Left lung (tissue), 4 donors: ENCODE measurements at regions not wholly inside any gene's neighbourhood (a gene's known extent, or its start where the extent isn't known, plus 50 kb on each side); places are given as distances from the start of the nearest gene placed in this dataset.

Experiments
- ATAC-seq: fragments of 200-7000 bp; cut with Tn5 transposase; one replicate; pipeline ENCODE4 v1.9.1; 2020; ENCODE audit warnings: moderate library complexity
- DNase-seq, 4 donors: peaks; one replicate each; pipeline ENCODE4 v3.0.0-alpha.2; 2013 to 2020
- H3K27ac ChIP-seq, 2 donors: fragments of 200-600 bp; sonication (generic) in 1 of 2; one replicate each; pipeline versions ENCODE4 v1.5.0 to v1.8.0; 2020 to 2021
- H3K27me3 ChIP-seq, 2 donors: fragments of 200-600 bp; sonication (generic) in 1 of 2; one replicate each; pipeline versions ENCODE4 v1.5.0 to v1.8.0; 2020 to 2021
- H3K36me3 ChIP-seq, 2 donors: fragments of 200-600 bp; sonication (generic) in 1 of 2; one replicate each; pipeline versions ENCODE4 v1.5.0 to v1.8.0; 2020 to 2021
- H3K4me1 ChIP-seq, 2 donors: fragments of 200-600 bp; one replicate each; pipeline ENCODE4 v1.8.0; 2021
- H3K4me3 ChIP-seq, 2 donors: fragments of 200-600 bp; sonication (generic) in 1 of 2; one replicate each; pipeline versions ENCODE4 v1.5.0 to v1.8.0; 2020 to 2021; ENCODE audit warnings: mild to moderate bottlenecking in 1 of 2
- H3K9me3 ChIP-seq, 2 donors: fragments of 200-600 bp; sonication (generic) in 1 of 2; one replicate each; pipeline versions ENCODE4 v1.5.0 to v1.8.0; 2020 to 2021
- intact Hi-C, 2 donors: fragments of 100-400 bp; cut with DNase I; formaldehyde crosslinking; loops; one replicate each; pipeline versions ENCODE4 v1.11.2 to v1.14.2; 2022
- TF ChIP-seq, protein P1 (sequence below), 2 donors: fragments of 200-600 bp; sonication (generic) in 1 of 2; IDR thresholded peaks; one replicate each; pipeline versions ENCODE4 v1.5.0 to v1.8.0; 2021; ENCODE audit warnings: antibody characterized with exemption in 2 of 2
- donor health status: DM: no; HTN: yes; CAD: no.
- donor health status: DM: no; HTN: no; CAD: no.

DNA sequence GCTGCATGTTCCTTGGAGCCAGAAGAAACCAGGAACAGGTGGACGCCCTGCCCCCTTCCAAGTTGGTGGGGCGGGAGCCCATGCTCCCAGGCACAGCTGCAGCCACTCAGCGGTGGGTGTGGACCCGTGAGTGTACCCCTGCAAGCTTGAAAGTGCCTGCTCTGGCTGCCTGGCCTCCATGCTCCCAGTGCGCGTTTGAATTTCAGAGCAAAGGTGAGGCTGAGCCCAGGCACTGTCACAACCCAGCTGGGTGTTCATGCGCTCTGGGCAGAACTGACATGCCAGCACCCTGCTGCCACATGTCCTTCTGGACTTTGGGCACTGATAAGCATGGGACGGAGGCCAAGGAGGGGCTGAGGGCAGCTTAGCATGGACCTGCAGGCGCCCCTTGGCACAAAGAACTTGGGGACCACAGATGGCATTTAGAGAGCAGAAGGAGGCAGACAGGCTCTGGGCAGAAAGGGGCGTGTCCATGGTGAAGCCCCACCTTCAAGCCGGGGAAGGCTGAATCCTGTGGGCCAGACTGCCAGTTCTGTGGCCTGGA lies 402.0 kb upstream of the NRG3 start:
- TF ChIP-seq, protein P1, sequence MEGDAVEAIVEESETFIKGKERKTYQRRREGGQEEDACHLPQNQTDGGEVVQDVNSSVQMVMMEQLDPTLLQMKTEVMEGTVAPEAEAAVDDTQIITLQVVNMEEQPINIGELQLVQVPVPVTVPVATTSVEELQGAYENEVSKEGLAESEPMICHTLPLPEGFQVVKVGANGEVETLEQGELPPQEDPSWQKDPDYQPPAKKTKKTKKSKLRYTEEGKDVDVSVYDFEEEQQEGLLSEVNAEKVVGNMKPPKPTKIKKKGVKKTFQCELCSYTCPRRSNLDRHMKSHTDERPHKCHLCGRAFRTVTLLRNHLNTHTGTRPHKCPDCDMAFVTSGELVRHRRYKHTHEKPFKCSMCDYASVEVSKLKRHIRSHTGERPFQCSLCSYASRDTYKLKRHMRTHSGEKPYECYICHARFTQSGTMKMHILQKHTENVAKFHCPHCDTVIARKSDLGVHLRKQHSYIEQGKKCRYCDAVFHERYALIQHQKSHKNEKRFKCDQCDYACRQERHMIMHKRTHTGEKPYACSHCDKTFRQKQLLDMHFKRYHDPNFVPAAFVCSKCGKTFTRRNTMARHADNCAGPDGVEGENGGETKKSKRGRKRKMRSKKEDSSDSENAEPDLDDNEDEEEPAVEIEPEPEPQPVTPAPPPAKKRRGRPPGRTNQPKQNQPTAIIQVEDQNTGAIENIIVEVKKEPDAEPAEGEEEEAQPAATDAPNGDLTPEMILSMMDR (IDR thresholded peaks at IDR 0.05): no peak
- no peaks in the 10 kb centered on the region for H3K36me3 ChIP-seq
- H3K27me3 ChIP-seq: no peaks in the 10 kb centered on the region
- intact Hi-C loops: no loop called here
- H3K27ac ChIP-seq: no peak overlapping the region
- peaks cover 0 to 30% of the 10 kb centered on the region in 2 donors for H3K9me3 ChIP-seq
- H3K4me3 ChIP-seq: no peak overlapping the region
- DNase-seq (peak in 1 of 4 donors; percentile 68), ATAC-seq (no peak)
- H3K4me1 ChIP-seq: no peaks in the 10 kb centered on the region

- DNase-seq (peak in 1 of 4 donors; percentile 36), ATAC-seq (no peak)
- Histone ChIP-seq H3K4me3 (no peak overlapping the region), H3K36me3 (no peaks in the 10 kb centered on the region), H3K27me3 (no peaks in the 10 kb centered on the region), H3K27ac (no peak overlapping the region), H3K4me1 (no peaks in the 10 kb centered on the region), H3K9me3 (peaks cover 0 to 26% of the 10 kb centered on the region in 2 donors)
- TF ChIP-seq, protein P1 (IDR thresholded peaks at IDR 0.05): no peak
- intact Hi-C loops: no loop called here
Observed at GRCh38 chr10:81473755-81474154, 401.2 kb upstream of the NRG3 start.

GRCh38 chr10:81479316-81479715 lies 395.7 kb upstream of the NRG3 start:
- intact Hi-C loops: no loop called here
- ATAC-seq: no peak
- Histone ChIP-seq H3K36me3 (no peaks in the 10 kb centered on the region), H3K27ac (no peak overlapping the region), H3K4me1 (no peaks in the 10 kb centered on the region), H3K4me3 (no peak overlapping the region), H3K9me3 (no peaks in the 10 kb centered on the region), H3K27me3 (no peaks in the 10 kb centered on the region)
- DNase-seq: no peak
- TF ChIP-seq, protein P1 (IDR thresholded peaks at IDR 0.05): no peak

- Histone ChIP-seq H3K27me3 (no peaks in the 10 kb centered on the region), H3K4me1 (no peaks in the 10 kb centered on the region), H3K36me3 (no peaks in the 10 kb centered on the region), H3K4me3 (no peak overlapping the region), H3K27ac (no peak overlapping the region), H3K9me3 (peaks cover 0 to 7% of the 10 kb centered on the region in 2 donors)
- DNase-seq (no peak), ATAC-seq (no peak)
- TF ChIP-seq, protein P1 (IDR thresholded peaks at IDR 0.05): no peak
- intact Hi-C loops: no loop called here
Observed at GRCh38 chr10:81496626-81497025, 378.4 kb upstream of the NRG3 start.

DNA sequence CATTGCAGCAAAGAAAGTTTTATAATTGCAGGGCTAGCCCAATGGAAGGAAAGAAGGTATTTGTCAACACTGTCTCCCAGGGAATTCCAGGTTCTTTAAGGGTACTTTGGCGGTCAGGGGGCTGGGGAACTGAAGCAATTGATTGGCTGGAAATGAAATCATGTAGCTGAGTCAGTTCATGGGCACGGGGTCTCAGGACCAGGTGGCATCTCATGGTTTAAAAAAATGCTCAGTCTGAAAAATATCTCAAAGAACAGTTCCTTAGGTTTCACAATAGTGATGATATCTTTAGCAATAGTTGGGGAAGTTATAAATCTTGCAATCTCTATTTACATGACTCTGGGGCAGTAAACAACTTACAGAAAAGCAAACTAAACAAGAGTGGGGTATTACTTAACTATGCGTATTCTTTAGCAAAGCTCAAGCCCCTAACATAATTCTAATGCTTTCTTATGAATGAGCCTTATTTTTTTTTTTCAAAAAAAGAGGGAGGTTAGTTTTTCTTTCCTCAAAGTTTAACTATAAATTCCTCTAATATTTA lies 376.9 kb upstream of the NRG3 start:
- Histone ChIP-seq H3K4me3 (no peak overlapping the region), H3K27ac (no peak overlapping the region), H3K4me1 (no peaks in the 10 kb centered on the region), H3K9me3 (peaks cover 0 to 14% of the 10 kb centered on the region in 2 donors), H3K27me3 (no peaks in the 10 kb centered on the region), H3K36me3 (no peaks in the 10 kb centered on the region)
- TF ChIP-seq, protein P1 (IDR thresholded peaks at IDR 0.05): no peak
- ATAC-seq: no peak
- no peak for DNase-seq
- intact Hi-C loops: no loop called here
